HepG2 (cell line): ENCODE measurements at regions not wholly inside any gene's neighbourhood (a gene's known extent, or its start where the extent isn't known, plus 50 kb on each side); places are given as distances from the start of the nearest gene placed in this dataset.

ENCODE experiments used
- CAMTA2 ChIP-seq: sonication (generic); formaldehyde crosslinking; IDR thresholded peaks from 2 replicates; pipeline ENCODE4 v1.4.0; 2020; ENCODE audit warnings: mild to moderate bottlenecking, missing genetic modification reagents, borderline replicate concordance
- KDM2A ChIP-seq: sonication (generic); formaldehyde crosslinking; IDR thresholded peaks from 2 replicates; pipeline ENCODE4 v1.4.0; 2020; ENCODE audit warnings: low read depth, missing genetic modification reagents, borderline replicate concordance
- KMT2B ChIP-seq: IDR thresholded peaks from 2 replicates; pipeline ENCODE4 v1.6.1; 2016; ENCODE audit warnings: missing genetic modification reagents, missing compliant biosample characterization
- MTA1 ChIP-seq: sonication (generic); formaldehyde crosslinking; IDR thresholded peaks from 2 replicates; pipeline ENCODE4 v1.4.0; 2020; ENCODE audit warnings: missing genetic modification reagents, mild to moderate bottlenecking, borderline replicate concordance
- NR2F6 ChIP-seq, 2 experiments: IDR thresholded peaks; 2 replicates each; pipeline ENCODE4 v1.6.1; 2016; ENCODE audit warnings: antibody characterized with exemption in 1 of 2, mild to moderate bottlenecking in 1 of 2
- SSRP1 ChIP-seq: IDR thresholded peaks from 2 replicates; pipeline ENCODE4 v1.6.1; 2016; ENCODE audit warnings: control low read depth
- ZBTB7A ChIP-seq: sonication (generic); formaldehyde crosslinking; IDR thresholded peaks from 2 replicates; pipeline ENCODE4 v1.8.0; 2022; ENCODE audit warnings: mild to moderate bottlenecking, missing genetic modification reagents
- ZEB1 ChIP-seq: IDR thresholded peaks from 2 replicates; pipeline ENCODE4 v1.6.1; 2012; ENCODE audit warnings: mild to moderate bottlenecking, low read depth, inconsistent platforms; ENCODE audit not compliant: insufficient replicate concordance
- ZFY ChIP-seq: sonication (generic); formaldehyde crosslinking; IDR thresholded peaks from 2 replicates; pipeline ENCODE4 v1.4.0; 2020; ENCODE audit warnings: missing genetic modification reagents
- ZKSCAN5 ChIP-seq: sonication (generic); formaldehyde crosslinking; IDR thresholded peaks from 2 replicates; pipeline ENCODE4 v1.5.1; 2020; ENCODE audit warnings: mild to moderate bottlenecking, missing genetic modification reagents
- ZNF296 ChIP-seq: sonication (generic); formaldehyde crosslinking; conservative IDR thresholded peaks from 2 replicates; pipeline ENCODE4 v1.5.0; 2020; ENCODE audit warnings: mild to moderate bottlenecking, missing genetic modification reagents
- ZNF30 ChIP-seq: sonication (generic); formaldehyde crosslinking; IDR thresholded peaks from 2 replicates; pipeline ENCODE4 v1.5.0; 2020; ENCODE audit warnings: mild to moderate bottlenecking, missing genetic modification reagents
- ZNF33A ChIP-seq: sonication (generic); formaldehyde crosslinking; IDR thresholded peaks from 2 replicates; pipeline ENCODE4 v1.5.1; 2020; ENCODE audit warnings: missing genetic modification reagents, mild to moderate bottlenecking, moderate library complexity, borderline replicate concordance
- ZNF430 ChIP-seq: sonication (generic); formaldehyde crosslinking; IDR thresholded peaks from 2 replicates; pipeline ENCODE4 v1.9.0; 2021; ENCODE audit warnings: mild to moderate bottlenecking, missing genetic modification reagents
- ZNF879 ChIP-seq: sonication (generic); formaldehyde crosslinking; IDR thresholded peaks from 2 replicates; pipeline ENCODE4 v1.8.1; 2023; ENCODE audit warnings: missing genetic modification reagents
- ZSCAN29 ChIP-seq: sonication (generic); formaldehyde crosslinking; conservative IDR thresholded peaks from 2 replicates; pipeline ENCODE4 v1.4.0; 2020; ENCODE audit warnings: mild to moderate bottlenecking, missing genetic modification reagents
- TF ChIP-seq, protein P1 (sequence below): sonication (generic); formaldehyde crosslinking; conservative IDR thresholded peaks from 2 replicates; pipeline ENCODE4 v1.4.0; 2020; ENCODE audit warnings: missing genetic modification reagents
- TF ChIP-seq, protein P2 (sequence below): sonication (generic); formaldehyde crosslinking; IDR thresholded peaks from 2 replicates; pipeline ENCODE4 v1.5.0; 2020; ENCODE audit warnings: mild to moderate bottlenecking, missing genetic modification reagents, borderline replicate concordance
- TF ChIP-seq, protein P3 (sequence below): IDR thresholded peaks from 2 replicates; pipeline ENCODE4 v1.6.1; 2016; ENCODE audit warnings: control low read depth
- TF ChIP-seq, protein P4 (sequence below): IDR thresholded peaks from 2 replicates; pipeline ENCODE4 v1.6.1; 2016; ENCODE audit warnings: low read depth, borderline replicate concordance
- TF ChIP-seq, protein P5 (sequence below): sonication (generic); formaldehyde crosslinking; IDR thresholded peaks from 2 replicates; pipeline ENCODE4 v1.5.1; 2020; ENCODE audit warnings: missing genetic modification reagents, mild to moderate bottlenecking, borderline replicate concordance

DNA sequence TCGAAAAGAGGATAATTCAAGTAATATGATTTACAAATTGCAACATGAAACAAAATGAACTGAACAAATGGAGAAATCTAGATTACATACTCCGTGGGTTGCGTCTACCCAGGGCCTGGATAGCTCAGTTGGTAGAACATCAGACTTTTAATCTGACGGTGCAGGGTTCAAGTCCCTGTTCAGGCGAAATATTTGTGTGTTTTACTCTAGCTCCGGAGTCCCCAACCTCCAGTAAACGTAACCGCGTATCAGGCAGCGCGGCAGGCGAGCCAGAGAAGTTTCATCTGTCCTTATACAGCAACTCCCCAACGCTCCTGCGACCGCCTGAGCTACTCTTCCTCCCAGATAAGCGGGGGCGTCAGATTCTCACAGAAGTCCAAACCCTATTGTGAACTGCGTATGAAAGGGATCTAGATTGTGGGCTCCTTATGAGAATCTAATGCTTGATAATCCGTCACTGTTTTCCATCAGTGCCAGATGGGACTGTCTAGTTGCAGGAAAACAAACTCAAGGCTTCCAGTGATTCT, 176.1 kb downstream of the TRIM27 start (continued):
- TF ChIP-seq, protein P1, sequence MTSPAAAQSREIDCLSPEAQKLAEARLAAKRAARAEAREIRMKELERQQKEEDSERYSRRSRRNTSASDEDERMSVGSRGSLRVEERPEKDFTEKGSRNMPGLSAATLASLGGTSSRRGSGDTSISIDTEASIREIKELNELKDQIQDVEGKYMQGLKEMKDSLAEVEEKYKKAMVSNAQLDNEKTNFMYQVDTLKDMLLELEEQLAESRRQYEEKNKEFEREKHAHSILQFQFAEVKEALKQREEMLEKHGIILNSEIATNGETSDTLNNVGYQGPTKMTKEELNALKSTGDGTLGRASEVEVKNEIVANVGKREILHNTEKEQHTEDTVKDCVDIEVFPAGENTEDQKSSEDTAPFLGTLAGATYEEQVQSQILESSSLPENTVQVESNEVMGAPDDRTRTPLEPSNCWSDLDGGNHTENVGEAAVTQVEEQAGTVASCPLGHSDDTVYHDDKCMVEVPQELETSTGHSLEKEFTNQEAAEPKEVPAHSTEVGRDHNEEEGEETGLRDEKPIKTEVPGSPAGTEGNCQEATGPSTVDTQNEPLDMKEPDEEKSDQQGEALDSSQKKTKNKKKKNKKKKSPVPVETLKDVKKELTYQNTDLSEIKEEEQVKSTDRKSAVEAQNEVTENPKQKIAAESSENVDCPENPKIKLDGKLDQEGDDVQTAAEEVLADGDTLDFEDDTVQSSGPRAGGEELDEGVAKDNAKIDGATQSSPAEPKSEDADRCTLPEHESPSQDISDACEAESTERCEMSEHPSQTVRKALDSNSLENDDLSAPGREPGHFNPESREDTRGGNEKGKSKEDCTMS, result no peak
- TF ChIP-seq ZNF430 (CRISPR knock-in tag) (no peak), MTA1 (CRISPR knock-in tag) (no peak), ZNF33A (CRISPR knock-in tag) (no peak), ZSCAN29 (CRISPR knock-in tag) (peak; percentile 88; the same call in 1 of the 2 replicates), ZNF30 (CRISPR knock-in tag) (no peak), KMT2B (CRISPR knock-in tag) (no peak), ZEB1 (no peak), KDM2A (CRISPR knock-in tag) (peak; percentile 50; the same call in 1 of the 2 replicates), CAMTA2 (CRISPR knock-in tag) (no peak), ZBTB7A (no peak), NR2F6 (IDR thresholded peaks at IDR 0.05) (no peak), NR2F6 (CRISPR knock-in tag; IDR thresholded peaks at IDR 0.05) (no peak), ZKSCAN5 (no peak), ZFY (CRISPR knock-in tag) (no peak), ZNF879 (no peak), ZNF296 (no peak), SSRP1 (peak; percentile 92; the same call in 1 of the 2 replicates)
- TF ChIP-seq, protein P2, sequence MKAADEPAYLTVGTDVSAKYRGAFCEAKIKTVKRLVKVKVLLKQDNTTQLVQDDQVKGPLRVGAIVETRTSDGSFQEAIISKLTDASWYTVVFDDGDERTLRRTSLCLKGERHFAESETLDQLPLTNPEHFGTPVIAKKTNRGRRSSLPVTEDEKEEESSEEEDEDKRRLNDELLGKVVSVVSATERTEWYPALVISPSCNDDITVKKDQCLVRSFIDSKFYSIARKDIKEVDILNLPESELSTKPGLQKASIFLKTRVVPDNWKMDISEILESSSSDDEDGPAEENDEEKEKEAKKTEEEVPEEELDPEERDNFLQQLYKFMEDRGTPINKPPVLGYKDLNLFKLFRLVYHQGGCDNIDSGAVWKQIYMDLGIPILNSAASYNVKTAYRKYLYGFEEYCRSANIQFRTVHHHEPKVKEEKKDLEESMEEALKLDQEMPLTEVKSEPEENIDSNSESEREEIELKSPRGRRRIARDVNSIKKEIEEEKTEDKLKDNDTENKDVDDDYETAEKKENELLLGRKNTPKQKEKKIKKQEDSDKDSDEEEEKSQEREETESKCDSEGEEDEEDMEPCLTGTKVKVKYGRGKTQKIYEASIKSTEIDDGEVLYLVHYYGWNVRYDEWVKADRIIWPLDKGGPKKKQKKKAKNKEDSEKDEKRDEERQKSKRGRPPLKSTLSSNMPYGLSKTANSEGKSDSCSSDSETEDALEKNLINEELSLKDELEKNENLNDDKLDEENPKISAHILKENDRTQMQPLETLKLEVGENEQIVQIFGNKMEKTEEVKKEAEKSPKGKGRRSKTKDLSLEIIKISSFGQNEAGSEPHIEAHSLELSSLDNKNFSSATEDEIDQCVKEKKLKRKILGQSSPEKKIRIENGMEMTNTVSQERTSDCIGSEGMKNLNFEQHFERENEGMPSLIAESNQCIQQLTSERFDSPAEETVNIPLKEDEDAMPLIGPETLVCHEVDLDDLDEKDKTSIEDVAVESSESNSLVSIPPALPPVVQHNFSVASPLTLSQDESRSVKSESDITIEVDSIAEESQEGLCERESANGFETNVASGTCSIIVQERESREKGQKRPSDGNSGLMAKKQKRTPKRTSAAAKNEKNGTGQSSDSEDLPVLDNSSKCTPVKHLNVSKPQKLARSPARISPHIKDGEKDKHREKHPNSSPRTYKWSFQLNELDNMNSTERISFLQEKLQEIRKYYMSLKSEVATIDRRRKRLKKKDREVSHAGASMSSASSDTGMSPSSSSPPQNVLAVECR (CRISPR knock-in tag), result no peak
- TF ChIP-seq, protein P3, sequence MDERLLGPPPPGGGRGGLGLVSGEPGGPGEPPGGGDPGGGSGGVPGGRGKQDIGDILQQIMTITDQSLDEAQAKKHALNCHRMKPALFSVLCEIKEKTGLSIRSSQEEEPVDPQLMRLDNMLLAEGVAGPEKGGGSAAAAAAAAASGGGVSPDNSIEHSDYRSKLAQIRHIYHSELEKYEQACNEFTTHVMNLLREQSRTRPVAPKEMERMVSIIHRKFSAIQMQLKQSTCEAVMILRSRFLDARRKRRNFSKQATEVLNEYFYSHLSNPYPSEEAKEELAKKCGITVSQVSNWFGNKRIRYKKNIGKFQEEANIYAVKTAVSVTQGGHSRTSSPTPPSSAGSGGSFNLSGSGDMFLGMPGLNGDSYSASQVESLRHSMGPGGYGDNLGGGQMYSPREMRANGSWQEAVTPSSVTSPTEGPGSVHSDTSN (CRISPR knock-in tag), result no peak
- TF ChIP-seq, protein P4, sequence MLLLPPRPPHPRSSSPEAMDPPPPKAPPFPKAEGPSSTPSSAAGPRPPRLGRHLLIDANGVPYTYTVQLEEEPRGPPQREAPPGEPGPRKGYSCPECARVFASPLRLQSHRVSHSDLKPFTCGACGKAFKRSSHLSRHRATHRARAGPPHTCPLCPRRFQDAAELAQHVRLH (CRISPR knock-in tag), result 0 out of 2 replicates have a peak, but pooled peaks have one; percentile 28
- TF ChIP-seq, protein P5, sequence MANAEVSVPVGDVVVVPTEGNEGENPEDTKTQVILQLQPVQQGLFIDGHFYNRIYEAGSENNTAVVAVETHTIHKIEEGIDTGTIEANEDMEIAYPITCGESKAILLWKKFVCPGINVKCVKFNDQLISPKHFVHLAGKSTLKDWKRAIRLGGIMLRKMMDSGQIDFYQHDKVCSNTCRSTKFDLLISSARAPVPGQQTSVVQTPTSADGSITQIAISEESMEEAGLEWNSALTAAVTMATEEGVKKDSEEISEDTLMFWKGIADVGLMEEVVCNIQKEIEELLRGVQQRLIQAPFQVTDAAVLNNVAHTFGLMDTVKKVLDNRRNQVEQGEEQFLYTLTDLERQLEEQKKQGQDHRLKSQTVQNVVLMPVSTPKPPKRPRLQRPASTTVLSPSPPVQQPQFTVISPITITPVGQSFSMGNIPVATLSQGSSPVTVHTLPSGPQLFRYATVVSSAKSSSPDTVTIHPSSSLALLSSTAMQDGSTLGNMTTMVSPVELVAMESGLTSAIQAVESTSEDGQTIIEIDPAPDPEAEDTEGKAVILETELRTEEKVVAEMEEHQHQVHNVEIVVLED, result no peak
